GM19452 (cell line): ENCODE measurements at regions not wholly inside any gene's neighbourhood (a gene's known extent, or its start where the extent isn't known, plus 50 kb on each side); places are given as distances from the start of the nearest gene placed in this dataset.

Experiments
- ATAC-seq: cut with Tn5 transposase; IDR thresholded peaks from one replicate; pipeline ENCODE4 v1.9.1; 2021; ENCODE audit not compliant: unreplicated experiment

GRCh38 chr4:128393101-128393704, 105.6 kb upstream of the PGRMC2 start:
- ATAC-seq, result peak; percentile 70

GRCh38 chr4:128390475-128390996, 102.9 kb upstream of the PGRMC2 start:
- no peak for ATAC-seq

GRCh38 chr4:128388796-128389195, 101.2 kb upstream of the PGRMC2 start:
- no peak for ATAC-seq

- ATAC-seq, result no peak
These were observed 100.7 kb upstream of the PGRMC2 start for GRCh38 chr4:128388352-128388630.

GRCh38 chr4:128387600-128388351, 100.2 kb upstream of the PGRMC2 start:
- ATAC-seq, result no peak

- ATAC-seq, result no peak
These were observed 99.4 kb upstream of the PGRMC2 start for GRCh38 chr4:128386761-128387599.

GRCh38 chr4:128385683-128386304, 98.2 kb upstream of the PGRMC2 start:
- no peak for ATAC-seq

GRCh38 chr4:128384765-128385598, 97.4 kb upstream of the PGRMC2 start:
- ATAC-seq, result no peak

- ATAC-seq, result no peak
These were observed 96.5 kb upstream of the PGRMC2 start for GRCh38 chr4:128384091-128384520.

- no peak for ATAC-seq
These were observed 94.3 kb upstream of the PGRMC2 start for GRCh38 chr4:128381748-128382559.

- no peak for ATAC-seq
These were observed 92.7 kb upstream of the PGRMC2 start for GRCh38 chr4:128380306-128380705.

- ATAC-seq, result no peak
These were observed 92.2 kb upstream of the PGRMC2 start for GRCh38 chr4:128379860-128380259.

- ATAC-seq, result no peak
These were observed 91.1 kb upstream of the PGRMC2 start for GRCh38 chr4:128378668-128379067.

- no peak for ATAC-seq
These were observed 89.3 kb upstream of the PGRMC2 start for GRCh38 chr4:128376958-128377357.

- ATAC-seq, result no peak
These were observed 88.7 kb upstream of the PGRMC2 start for GRCh38 chr4:128376303-128376702.

GRCh38 chr4:128373628-128374027, 86.0 kb upstream of the PGRMC2 start:
- no peak for ATAC-seq

GRCh38 chr4:128371876-128372275, 84.3 kb upstream of the PGRMC2 start:
- ATAC-seq, result no peak

GRCh38 chr4:128371001-128371777, 83.6 kb upstream of the PGRMC2 start:
- no peak for ATAC-seq

GRCh38 chr4:128366212-128366611, 78.6 kb upstream of the PGRMC2 start:
- ATAC-seq, result no peak
